Suppressor macrophage treated with lipopolysaccharide for 1 hour (primary cell): ENCODE measurements at regions not wholly inside any gene's neighbourhood (a gene's known extent, or its start where the extent isn't known, plus 50 kb on each side); places are given as distances from the start of the nearest gene placed in this dataset.
A peak's percentile ranks its signal among the peaks of the same experiment; 100 is the strongest.

Experiments used
- DNase-seq, 3 donors: peaks; one replicate each; pipeline ENCODE4 v3.0.0-alpha.2; 2020 to 2022

GRCh38 chr10:33453081-33454025, 118.9 kb upstream of the NRP1 start:
- DNase-seq, result no peak

DNA sequence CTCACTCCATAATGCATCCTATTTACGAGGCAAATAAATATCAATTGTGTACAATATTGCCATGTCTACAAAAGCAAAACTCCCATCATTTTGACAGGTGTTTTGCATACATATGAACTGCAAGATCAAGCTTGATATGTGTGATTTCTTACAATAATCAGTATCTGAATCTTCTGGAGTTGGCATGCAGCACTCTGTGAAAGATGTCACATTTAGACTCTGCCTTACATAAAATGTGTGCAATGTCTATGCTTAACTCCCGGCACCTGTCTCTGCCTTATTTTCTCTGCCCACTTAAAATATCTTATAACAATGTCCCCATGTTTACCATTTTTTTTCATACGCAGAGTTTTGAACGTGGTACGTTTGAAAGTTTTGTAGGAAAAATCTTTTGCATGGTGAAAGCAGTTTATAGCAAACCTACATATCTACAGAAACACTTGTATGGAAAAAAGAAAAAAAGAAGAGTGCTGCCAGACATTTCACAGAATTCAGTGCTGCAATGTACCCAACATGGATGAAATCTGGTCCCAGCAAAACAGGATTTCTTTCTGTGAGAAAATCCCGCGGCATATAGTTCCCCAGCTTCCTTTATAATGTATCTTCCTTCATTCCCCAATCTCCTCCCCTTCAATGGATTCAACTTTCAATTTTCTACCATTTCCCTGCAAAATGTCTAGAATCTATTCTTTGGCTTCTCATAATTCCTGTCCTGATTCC, 114.1 kb upstream of the NRP1 start:
- DNase-seq, result no peak

DNA sequence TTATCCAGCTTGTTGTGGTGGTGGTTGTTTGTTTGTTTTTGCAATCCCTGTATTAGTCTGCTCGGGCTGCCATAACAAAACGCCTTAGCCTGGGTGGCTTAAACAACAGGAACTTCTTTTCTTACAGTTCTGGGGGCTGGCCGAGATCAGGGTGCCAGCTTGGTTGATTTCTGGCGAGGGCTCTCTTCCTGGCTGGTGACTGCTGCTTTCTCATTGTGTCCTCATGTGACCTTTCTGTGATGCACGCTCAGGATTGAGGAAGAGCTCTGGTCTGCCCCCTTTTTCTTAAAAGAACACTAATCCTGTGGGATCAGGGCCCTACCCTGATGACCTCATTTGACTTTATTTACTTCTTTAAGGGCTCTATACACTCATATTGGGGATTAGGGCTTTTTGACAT, 107.1 kb upstream of the NRP1 start:
- DNase-seq, result peak in 2 of 3 donors; percentile 19 to 43

- DNase-seq, result peak; percentile 56 to 83 (median 75)
These were observed 100.5 kb upstream of the NRP1 start for GRCh38 chr10:33434933-33435332.

DNA sequence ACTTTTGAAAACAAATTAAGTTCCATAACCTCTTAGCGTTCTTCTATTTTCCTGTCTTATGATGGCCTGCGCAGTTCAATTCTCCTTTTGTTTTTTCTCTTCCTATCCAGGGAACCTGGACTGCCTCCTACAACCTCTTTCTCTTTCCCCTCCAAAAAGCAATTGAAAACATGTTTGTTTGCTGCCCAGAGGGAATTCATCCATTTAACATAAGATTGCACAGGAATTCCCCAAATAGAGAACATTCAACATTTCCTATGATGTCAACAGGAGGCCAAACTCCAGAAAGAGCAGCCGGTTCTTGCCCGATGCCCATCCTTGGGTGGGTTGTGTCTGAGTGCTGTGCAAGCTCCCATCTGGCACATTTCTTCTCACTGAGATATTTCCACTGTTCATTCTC, 94.2 kb upstream of the NRP1 start:
- DNase-seq, result no peak

DNA sequence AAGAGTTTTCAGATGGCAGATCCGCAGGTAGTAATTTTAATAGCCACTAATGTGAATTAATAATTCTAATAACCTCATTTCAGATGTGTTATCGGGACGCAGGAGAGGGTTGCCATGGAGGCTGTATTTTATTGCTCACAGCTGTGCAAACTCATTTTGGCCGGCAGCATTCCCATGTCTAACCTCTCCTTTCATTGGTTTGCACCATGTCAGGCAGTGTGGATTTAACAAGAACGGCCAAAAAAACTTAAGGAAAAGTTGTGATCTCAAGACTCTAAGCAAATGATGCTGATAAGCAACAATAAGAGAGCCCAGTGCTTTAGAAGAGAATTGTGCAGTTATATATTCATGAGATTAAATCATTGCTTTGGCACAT, 88.7 kb upstream of the NRP1 start:
- DNase-seq, result no peak

DNA sequence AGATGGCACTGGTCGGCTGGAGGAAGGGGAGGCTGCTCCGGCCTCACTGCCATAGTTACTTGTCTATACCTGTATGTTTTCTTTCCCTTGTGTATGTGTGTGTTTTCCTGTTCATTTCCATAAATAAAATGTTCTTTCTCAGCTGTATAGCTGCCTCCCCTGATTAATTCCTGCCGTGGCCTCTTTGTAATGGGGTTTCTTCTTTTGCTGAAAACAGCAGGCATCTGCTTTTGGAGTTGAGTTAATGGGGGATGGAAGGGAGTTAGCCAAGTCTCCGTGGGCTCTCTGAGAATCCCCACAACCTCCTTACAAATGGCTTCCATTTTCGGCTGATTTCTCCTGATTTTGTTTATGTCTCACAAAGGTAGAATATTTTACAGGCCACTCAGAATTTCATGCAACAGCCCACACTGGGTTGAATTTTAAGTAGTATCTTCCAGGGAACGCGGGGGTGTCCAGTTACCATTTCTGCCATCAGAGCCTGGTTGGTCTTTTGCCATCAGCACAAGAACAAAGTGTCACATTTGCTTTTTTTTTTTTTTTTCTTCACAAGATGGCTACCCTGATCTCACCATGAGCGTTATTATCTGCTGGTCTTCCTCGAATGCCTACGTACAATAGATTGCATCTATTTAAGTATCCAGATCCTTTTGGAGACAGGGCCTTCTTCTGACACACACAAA, 88.1 kb upstream of the NRP1 start:
- DNase-seq, result no peak

DNA sequence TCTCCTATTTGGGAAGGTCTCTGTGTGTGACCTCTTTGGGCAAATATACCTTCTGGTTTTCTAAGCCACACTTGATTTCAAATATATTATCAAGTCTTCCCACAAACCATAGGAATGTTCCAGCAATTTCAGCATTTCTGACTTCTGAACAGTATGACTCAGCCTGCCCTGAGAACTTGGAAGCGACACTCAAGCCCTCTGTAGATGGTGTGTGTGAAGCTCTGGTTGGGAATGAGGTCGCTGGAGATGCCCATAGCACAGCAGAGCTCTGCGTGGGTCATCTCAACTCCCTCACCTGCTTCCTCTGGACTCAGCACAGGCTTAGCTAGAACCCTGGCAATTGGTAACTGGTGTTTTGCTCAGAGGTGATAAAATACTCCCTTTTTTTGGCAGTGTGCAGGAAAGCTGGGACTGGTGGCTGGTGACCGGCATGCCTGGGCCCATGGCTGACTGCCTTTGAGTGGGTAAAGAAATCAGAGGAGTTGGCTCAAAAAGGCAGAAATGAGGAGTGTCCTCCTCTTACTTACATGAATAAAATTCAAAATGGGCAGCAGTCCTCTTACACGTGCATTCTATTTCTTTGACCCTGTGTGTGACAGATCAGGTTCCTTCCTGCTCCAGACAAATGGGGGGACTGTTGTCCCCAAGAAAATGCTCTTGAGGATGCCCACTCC, 87.5 kb upstream of the NRP1 start:
- DNase-seq, result peak; percentile 53 to 73 (median 69)

DNA sequence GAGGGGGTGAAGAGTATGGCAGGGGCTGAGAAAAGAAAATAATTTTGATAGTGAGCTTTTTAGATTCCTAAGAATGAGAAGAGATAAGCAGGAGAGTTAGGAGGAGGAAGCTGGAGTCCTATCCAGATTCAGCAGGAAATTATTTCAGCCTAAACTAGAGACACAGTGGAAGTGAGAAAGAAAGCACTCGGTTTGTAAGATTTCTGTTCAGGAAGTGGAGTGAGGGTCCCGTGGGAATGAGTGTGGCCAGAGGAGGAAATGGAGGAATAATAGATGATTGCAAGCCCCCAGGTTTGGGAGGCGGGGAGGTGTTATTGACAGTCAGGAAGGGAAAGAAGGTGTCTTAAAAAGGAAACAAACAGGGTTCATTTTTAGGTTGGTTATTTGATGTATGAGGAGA, 84.8 kb upstream of the NRP1 start:
- DNase-seq, result peak in 2 of 3 donors; percentile 22 to 39

- peak; percentile 46 to 65 (median 54) for DNase-seq
These were observed 83.8 kb upstream of the NRP1 start for GRCh38 chr10:33418301-33418700.

DNA sequence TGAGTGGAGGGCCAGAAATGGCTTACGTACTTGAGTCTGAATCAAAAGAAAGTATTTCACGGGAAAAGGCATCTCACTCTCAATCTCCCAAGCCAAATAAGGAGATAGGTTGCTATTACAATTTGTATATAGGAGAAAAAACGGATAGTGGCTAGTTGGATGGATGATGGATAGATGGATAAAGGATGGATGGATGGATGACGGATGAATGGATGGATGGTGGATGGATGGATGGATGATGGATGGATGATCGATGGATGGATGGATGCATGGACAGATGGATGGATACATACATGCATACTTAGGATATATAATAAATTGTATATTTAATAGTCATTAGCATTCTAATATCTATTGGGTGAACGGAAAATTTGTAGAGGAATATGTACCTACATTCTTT, 82.2 kb upstream of the NRP1 start:
- DNase-seq, result no peak

- no peak for DNase-seq
These were observed 81.7 kb upstream of the NRP1 start for GRCh38 chr10:33416209-33416608.

DNA sequence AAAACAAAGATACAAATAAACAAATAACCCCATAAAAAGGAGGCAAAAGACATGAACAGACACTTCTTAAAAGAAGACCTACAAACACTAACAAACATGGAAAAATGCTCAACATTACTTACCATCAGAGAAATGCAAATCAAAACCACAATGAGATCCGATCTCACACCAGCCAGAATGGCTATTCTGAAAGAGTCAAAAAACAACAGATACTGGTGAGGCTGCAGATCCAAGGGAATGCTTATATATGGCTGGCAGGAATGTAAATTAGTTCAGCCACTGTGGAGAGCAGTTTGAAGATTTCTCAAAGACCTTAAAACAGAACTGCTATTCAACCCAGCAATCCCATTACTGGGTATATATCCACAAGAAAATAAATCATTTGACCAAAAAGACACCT, 80.4 kb upstream of the NRP1 start:
- DNase-seq, result no peak

- DNase-seq, result peak; percentile 91 to 99 (median 96)
These were observed 78.3 kb upstream of the NRP1 start for GRCh38 chr10:33412653-33413361.

DNA sequence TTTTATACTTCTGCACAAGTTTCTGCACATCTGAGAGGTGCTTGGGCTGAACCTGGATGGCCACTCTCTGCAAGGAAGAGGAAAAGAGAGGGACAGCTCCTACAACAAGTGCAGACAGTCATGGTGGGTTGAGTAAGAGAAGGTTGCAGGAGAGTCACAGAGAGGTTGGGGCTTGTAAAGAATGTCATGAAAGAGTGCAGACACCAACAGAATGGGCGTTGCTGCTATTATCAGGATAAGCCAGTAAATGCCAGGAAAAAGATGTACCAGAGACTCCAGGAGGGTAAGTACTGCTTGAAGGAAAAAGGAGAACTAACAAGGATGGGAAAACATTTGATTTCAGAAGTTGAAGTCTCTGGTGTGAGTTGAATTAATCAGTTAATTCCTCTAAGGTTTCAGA, 77.8 kb upstream of the NRP1 start:
- no peak for DNase-seq

DNA sequence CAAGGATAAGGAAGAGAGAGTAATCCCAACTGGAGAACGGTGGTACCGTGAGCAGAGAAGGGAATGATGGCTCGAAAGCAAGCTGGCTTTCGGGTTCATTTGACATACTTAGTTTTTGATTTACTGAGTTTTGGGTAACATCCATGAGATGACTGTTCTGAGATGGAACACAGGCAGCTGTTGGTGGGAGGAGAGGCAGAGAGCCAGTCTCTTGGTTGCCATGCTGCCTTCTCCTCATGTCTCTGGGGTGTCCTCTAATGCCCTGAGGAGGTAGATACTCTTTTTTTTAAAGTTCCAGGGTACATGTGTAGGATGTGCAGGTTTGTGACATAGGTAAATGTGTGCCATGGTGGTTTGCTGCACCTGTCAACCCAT, 76.4 kb upstream of the NRP1 start:
- no peak for DNase-seq

GRCh38 chr10:33410096-33410859, 75.8 kb upstream of the NRP1 start:
- DNase-seq, result peak in 2 of 3 donors; percentile 4 to 29

- peak; percentile 4 to 24 (median 19) for DNase-seq
These were observed 72.1 kb upstream of the NRP1 start for GRCh38 chr10:33406596-33406995.

GRCh38 chr10:33402220-33403073, 68.0 kb upstream of the NRP1 start:
- DNase-seq, result no peak

GRCh38 chr10:33401300-33401699, 66.8 kb upstream of the NRP1 start:
- DNase-seq, result no peak

DNA sequence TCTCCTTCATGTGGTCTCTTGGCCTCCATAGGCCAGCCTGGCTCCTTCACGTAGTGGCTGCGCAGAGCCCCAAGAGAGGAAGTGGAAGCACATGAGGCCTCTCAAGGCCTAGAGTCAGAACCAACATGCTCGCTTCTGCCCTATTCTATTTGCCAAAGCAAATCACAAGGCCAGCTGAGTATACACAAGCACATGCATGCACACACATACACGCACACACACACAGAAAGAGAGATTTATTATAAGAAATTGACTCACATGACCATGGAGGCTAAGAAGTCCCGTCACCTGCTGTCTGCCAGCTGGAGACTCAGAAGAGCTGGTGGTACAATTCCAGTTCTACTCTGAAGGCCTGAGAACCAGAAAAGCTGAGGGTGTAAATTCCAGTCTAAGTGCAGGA, 64.3 kb upstream of the NRP1 start:
- DNase-seq, result no peak
